ENCODE measurements at regions not wholly inside any gene's neighbourhood (a gene's known extent, or its start where the extent isn't known, plus 50 kb on each side); places are given as distances from the start of the nearest gene placed in this dataset.

DNA sequence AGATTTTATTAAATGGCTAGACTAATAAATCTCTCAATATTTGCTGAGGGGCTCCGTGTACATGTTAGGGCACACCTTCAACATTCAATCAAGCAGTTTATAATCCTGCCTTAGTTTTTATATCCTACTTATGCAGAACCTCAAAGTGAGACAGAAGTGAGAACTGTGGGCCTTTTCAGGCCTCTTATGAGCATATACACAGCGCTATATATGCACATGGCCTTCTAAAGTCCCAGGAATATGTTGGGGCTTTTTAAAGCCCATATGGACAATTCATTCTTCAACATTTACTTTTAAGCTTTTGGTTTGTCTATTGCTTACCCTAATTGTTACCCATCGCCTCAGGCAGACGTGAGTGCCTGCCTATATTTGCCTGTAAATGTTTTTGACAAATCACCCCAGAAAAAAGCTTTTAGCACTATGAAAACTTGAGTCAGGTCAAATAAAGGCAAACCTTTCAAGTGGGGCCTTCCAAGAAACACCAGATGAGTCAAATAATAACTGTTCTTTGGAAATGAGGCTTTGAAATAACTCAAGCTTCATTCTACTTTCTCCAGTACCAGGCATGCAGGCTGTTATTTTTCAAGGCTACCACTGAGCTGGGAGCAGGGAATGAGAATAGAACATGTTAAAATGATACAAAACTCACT is 58.2 kb downstream of the ESM1 start:
- DNase-seq = no peak

DNA sequence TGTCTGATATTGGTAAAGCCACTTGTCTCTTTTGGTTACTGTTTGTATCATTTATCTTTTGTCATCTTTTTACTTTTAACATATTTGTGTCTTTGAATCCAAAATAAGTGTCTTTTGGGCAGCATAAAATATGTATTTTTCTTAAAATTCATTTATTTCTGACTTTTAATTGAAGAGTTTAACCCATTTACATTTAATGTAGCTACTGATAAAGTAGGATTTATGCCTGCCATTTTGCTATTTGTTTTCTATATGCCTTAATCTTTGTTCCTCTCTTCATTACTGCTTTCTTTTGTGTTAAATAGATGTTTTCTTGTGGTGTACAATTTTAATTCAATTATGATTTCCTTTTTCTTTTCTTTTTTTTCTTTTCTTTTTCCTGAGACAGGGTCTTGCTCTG is 60.9 kb downstream of the ESM1 start:
- no peak for DNase-seq

GRCh38 chr5:54917323-54917722 is 68.1 kb downstream of the ESM1 start:
- DNase-seq = no peak

DNA sequence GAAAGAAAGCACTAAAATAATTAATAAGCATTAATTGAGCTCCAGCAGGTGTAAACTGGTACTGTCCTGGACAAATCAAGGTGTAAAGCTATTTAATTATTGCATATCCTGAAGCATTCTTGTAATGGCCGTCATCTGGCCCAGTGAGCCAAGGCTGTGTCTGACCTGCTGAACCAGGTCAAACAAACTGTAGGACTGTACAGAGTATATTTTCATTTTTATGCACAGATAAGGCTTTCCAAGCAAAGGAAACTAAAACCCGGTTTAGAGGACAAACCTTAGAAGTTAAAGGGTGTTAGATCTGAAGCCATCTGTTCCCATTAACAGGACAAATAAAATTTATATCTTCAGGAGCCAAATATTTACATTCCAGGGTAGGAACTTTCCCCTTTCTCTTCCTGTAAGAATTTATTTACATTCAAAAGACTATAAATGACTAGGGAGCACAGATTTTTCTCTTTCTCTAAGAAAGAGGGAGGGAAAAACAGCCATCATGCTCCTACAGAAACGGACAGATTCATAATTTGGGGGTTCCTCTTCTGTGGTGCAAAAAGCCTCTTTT is 69.8 kb downstream of the ESM1 start:
- no peak for DNase-seq

GRCh38 chr5:54912021-54912420 is 73.4 kb downstream of the ESM1 start:
- DNase-seq = no peak

GRCh38 chr5:54909911-54910870 is 75.2 kb downstream of the ESM1 start:
- no peak for DNase-seq

GRCh38 chr5:54908774-54909525 is 76.4 kb downstream of the ESM1 start:
- no peak for DNase-seq

DNA sequence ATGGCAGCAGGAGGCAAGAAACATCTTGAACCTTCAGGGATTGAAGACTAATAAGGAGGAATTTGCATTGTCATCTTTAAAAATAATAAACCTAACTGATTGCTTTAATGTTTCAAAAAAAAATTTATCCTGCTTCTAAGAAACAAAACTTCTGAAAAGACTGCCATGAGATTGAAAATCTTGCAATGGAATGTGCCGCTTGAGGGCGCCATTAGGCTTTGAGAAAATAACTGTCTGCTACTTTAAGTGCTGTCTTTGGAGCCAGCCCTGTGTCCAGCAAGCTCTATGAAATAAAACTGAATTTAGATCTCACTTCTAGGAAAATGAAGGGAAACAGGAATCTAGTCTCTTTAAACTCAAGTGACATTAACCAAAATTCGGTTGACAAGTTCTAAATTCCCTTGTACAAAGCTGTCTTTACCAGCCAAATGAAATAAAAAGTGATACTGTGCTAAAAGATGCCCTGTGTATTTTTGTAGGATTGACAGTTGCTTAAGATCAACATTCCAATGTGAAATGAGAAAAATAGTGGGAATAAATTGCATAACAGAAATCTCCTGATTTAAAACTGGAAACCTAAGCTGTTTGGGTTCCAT is 79.4 kb downstream of the ESM1 start:
- no peak for DNase-seq

GRCh38 chr5:54905246-54905795 is 80.1 kb downstream of the ESM1 start:
- no peak for DNase-seq

DNA sequence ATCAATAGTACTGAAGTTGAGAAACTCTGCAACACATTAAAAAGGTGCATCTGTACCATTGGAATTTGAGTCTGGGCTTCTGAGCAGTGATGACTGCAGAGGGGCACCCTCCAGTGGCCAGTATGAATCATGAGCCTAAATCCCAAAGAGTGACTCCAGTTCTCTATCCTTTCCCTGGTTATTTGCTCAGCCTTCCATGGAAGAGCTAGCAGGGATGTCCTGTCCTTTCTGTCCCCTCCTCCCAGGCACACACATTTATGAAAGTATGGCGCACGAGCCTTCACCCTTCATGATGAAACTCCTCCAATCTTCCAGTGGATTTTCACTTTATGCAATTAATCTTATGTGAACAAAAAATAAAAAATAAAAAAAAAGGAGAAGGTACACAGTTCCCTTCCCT is 81.0 kb downstream of the ESM1 start:
- no peak for DNase-seq

- DNase-seq = no peak
These were observed 82.5 kb downstream of the ESM1 start for GRCh38 chr5:54902791-54903473.

GRCh38 chr5:54900984-54901725 is 84.2 kb downstream of the ESM1 start:
- DNase-seq = no peak

- DNase-seq = no peak
These were observed 88.4 kb downstream of the ESM1 start for GRCh38 chr5:54897001-54897400.

DNA sequence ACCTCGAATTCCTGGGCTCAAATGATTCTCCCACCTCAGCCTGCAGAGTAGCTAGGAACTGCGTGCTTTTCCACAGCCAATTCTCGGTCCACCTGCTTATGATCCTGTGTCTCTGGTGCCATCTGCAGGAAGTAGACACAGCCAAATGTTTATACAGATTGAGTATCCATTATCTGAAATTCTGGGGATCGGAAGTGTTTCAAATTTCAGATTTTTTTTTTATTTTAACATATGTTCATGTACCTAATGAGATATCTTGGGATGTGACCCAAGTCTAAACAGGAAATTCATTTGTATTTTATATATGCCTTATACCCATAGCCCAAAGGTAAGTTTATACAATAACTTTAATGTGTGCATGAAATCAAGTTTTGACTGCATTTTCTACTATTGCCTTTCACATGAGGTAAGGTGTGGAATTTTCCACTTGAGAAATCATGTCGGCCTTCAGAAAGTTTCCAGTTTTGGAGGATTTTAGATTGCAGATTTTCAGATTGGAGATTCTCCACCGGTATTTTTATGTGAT is 89.5 kb downstream of the ESM1 start:
- DNase-seq = no peak

- DNase-seq = no peak
These were observed 90.2 kb downstream of the ESM1 start for GRCh38 chr5:54894957-54895815.

DNA sequence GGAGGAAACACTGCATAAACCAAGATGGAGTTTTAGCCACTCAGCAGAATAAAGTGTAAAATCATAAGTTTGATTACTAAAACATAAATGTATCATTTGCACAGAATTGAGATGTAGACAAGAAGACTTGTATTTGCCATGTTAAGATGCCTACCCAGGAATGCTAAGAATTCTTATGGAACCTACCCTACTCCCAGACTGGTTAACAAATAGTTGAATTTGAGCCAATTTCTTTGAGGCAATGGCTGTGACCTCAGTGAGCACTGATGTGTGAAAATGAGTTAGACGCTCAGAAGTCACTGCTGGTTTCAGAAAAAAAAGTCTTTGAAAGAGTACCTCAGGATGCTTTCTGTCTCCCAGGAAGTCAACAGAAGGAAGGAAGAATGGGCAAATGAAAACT is 95.6 kb downstream of the ESM1 start:
- DNase-seq = no peak

- DNase-seq = no peak
These were observed 97.7 kb downstream of the ESM1 start for GRCh38 chr5:54887663-54888062.

DNA sequence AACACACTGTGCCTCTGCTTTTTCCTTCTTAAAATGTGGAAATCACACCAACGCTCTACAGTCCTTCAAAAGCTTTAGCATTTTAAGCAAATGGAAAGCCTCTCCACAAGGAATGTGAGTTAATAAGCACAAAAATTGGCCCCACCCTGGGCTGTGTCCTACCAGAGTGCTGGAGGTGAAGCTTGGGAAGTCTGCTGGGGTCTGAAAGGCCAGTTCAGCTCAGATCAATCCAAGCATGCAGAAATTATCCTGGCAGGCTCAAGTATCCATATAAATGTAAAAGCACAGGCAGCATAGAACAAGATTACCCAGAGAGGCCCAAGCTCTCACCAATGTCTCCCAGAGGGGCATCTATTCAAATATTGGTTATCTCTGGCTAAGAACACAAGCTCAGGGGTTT is 98.5 kb downstream of the ESM1 start:
- DNase-seq = no peak

DNA sequence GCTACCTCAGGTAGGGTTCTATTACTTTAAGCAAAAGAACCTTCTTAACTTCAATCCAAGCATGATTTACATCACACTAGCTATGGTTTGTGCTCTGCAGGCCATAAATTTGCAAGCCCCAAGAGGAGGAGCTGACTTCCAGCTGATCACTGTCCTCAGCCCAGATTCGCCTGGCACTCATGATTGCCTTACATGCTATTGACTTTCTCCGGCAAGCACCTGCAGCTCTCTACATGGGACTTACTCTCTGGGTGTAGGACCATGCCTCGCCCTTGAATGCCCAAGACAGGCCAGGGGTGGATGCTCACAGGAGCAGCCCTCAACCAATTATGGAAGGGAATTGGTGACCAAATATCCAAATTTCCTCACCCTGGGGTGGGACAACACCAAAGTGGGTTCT is 99.8 kb downstream of the ESM1 start:
- no peak for DNase-seq

DNA sequence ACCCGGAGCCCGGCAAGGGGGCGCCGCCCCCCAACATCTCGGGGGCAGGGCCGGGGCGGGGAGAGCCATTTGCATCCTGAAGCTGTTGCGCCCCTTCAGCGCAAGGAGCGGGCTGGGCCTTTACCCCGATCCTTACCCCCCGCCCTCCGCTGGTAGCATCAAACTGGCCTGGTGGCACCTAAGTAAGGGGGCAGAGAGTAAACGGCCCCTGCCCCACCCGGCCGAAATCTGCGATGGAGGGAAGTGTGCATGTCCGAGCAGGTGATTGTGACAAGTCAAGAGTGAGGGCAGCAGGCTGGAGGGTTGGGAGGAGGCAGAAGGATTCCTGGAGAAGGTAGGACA is 101.2 kb downstream of the ESM1 start:
- no peak for DNase-seq

All from NCI-H1417 treated with DMSO at 0.1 percent for 48 hours (cell line).